GM13977 (cell line): ENCODE measurements at regions not wholly inside any gene's neighbourhood (a gene's known extent, or its start where the extent isn't known, plus 50 kb on each side); places are given as distances from the start of the nearest gene placed in this dataset.

Source experiments
- DNase-seq: peaks from one replicate; pipeline ENCODE4 v3.0.0; 2012; ENCODE audit warnings: low spot score
- in situ Hi-C: fragments of 300-500 bp; cut with MboI; formaldehyde crosslinking; loops from one replicate; pipeline ENCODE4 v1.12.0; 2022; ENCODE audit warnings: low sequenced_read_pairs, low pct_unique_long_range_greater_than_20kb, mixed read lengths, inconsistent platforms; ENCODE audit not compliant: unreplicated experiment
- TF ChIP-seq, protein P1 (sequence below): IDR thresholded peaks from 2 replicates; pipeline ENCODE4 v1.5.1; 2012; ENCODE audit warnings: mild to moderate bottlenecking, control low read depth; ENCODE audit not compliant: insufficient read depth; ENCODE audit errors: extremely low read depth, missing control alignments

- in situ Hi-C loops: no loop called here
- no peak for DNase-seq
- TF ChIP-seq, protein P1, sequence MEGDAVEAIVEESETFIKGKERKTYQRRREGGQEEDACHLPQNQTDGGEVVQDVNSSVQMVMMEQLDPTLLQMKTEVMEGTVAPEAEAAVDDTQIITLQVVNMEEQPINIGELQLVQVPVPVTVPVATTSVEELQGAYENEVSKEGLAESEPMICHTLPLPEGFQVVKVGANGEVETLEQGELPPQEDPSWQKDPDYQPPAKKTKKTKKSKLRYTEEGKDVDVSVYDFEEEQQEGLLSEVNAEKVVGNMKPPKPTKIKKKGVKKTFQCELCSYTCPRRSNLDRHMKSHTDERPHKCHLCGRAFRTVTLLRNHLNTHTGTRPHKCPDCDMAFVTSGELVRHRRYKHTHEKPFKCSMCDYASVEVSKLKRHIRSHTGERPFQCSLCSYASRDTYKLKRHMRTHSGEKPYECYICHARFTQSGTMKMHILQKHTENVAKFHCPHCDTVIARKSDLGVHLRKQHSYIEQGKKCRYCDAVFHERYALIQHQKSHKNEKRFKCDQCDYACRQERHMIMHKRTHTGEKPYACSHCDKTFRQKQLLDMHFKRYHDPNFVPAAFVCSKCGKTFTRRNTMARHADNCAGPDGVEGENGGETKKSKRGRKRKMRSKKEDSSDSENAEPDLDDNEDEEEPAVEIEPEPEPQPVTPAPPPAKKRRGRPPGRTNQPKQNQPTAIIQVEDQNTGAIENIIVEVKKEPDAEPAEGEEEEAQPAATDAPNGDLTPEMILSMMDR: no peak
Measured at GRCh38 chr7:3242398-3242972, 58.6 kb upstream of the SDK1 start.

GRCh38 chr7:3243256-3243655 lies 57.8 kb upstream of the SDK1 start:
- DNase-seq: no peak
- in situ Hi-C loops: no loop called here
- TF ChIP-seq, protein P1: no peak

DNA sequence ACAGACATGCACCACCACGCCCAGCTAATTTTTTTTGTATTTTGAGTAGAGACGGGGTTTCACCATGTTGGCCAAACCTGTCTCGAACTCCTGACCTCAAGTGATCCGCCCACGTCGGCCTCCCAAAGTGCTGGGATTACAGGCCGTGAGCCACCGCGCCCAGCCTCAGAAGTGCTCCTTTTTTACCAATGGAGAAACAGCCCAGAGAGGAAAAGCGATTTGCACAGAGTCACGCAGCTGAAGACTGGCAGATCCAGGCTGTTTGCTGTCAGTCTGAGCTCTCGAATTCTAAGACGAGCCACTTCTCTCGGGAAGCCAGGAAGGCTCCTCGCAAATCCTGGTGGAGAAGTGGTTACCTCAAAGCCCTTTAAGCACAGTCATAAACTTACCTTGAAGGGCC lies 57.4 kb upstream of the SDK1 start:
- TF ChIP-seq, protein P1: no peak
- no peak for DNase-seq
- in situ Hi-C loops: no loop called here

DNA sequence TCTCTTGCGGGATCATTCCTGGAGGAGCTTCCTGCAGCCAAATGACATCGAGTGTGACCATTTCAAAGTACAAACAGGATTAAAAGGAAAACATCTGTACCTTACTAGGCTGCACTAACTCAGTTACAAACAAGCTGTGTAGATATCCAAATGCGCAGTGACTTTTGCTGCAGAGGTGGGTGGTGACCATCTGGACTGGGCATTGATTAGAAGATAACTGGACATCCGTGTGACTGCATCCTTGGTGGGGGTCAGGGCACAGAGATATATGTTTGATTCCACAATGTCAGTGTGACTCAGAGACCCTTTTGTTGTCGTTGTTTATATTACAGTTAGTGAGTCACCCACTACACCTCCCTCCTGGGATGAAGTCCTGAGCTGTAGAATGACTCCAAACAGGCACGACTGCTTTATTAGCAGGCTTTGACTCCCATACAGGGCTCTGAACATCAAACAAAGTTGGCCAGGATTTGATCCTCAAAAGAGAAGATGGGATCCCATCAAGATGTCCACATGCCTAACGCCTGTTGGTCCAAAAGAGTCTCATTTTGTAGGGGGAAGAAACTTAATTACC lies 56.7 kb upstream of the SDK1 start:
- DNase-seq: no peak
- TF ChIP-seq, protein P1: no peak
- in situ Hi-C loops: no loop called here

- TF ChIP-seq, protein P1: no peak
- DNase-seq: no peak
- in situ Hi-C loops: no loop called here
Measured at GRCh38 chr7:3245077-3245476, 56.0 kb upstream of the SDK1 start.

- no peak for DNase-seq
- TF ChIP-seq, protein P1: no peak
- in situ Hi-C loops: no loop called here
Measured at GRCh38 chr7:3245721-3246120, 55.3 kb upstream of the SDK1 start.
